Parathyroid adenoma (tissue), 2 donors: ENCODE measurements at regions not wholly inside any gene's neighbourhood (a gene's known extent, or its start where the extent isn't known, plus 50 kb on each side); places are given as distances from the start of the nearest gene placed in this dataset.

Experiments
- H2AFZ ChIP-seq: fragments of 300-600 bp; sonication (generic); one replicate; pipeline ENCODE4 v1.7.0; 2017; ENCODE audit warnings: antibody characterized with exemption, mild to moderate bottlenecking
- H3K27ac ChIP-seq: fragments of 300-600 bp; sonication (generic); one replicate; pipeline ENCODE4 v1.7.0; 2017
- H3K27me3 ChIP-seq: fragments of 300-600 bp; sonication (generic); one replicate; pipeline ENCODE4 v1.7.0; 2017; ENCODE audit warnings: low read length; ENCODE audit not compliant: control insufficient read depth, insufficient read depth
- H3K36me3 ChIP-seq: fragments of 300-600 bp; sonication (generic); one replicate; pipeline ENCODE4 v1.7.0; 2017; ENCODE audit warnings: low read length; ENCODE audit not compliant: control insufficient read depth, insufficient read depth
- H3K4me1 ChIP-seq: fragments of 300-600 bp; sonication (generic); one replicate; pipeline ENCODE4 v1.7.0; 2017; ENCODE audit warnings: control low read depth
- H3K4me2 ChIP-seq: fragments of 300-600 bp; sonication (generic); one replicate; pipeline ENCODE4 v1.7.0; 2017; ENCODE audit warnings: low read length
- H3K4me3 ChIP-seq: fragments of 300-600 bp; sonication (generic); one replicate; pipeline ENCODE4 v1.7.0; 2017; ENCODE audit warnings: low read depth, low read length
- H3K79me2 ChIP-seq: fragments of 300-600 bp; sonication (generic); one replicate; pipeline ENCODE4 v1.7.0; 2017; ENCODE audit warnings: control low read depth
- H3K9ac ChIP-seq: fragments of 300-600 bp; sonication (generic); one replicate; pipeline ENCODE4 v1.7.0; 2017; ENCODE audit warnings: mild to moderate bottlenecking
- H3K9me3 ChIP-seq: fragments of 300-600 bp; sonication (generic); one replicate; pipeline ENCODE4 v1.7.0; 2017; ENCODE audit warnings: low read length; ENCODE audit not compliant: control insufficient read depth
- CTCF ChIP-seq: fragments of 300-600 bp; sonication (generic); IDR thresholded peaks from one replicate; pipeline ENCODE4 v1.7.0; 2017; ENCODE audit warnings: antibody characterized with exemption, mild to moderate bottlenecking
- donor health status: primary hyperparathyroidism.

GRCh38 chr2:172351586-172351985 lies 75.8 kb upstream of the ITGA6 start:
- Histone ChIP-seq H3K4me3 (no peak overlapping the region), H3K79me2 (no peaks in the 10 kb centered on the region), H3K9me3 (no peaks in the 10 kb centered on the region), H3K9ac (no peak overlapping the region), H3K36me3 (no peaks in the 10 kb centered on the region), H3K4me2 (no peak overlapping the region), H2AFZ (no peak overlapping the region), H3K27ac (no peak overlapping the region), H3K27me3 (no peaks in the 10 kb centered on the region), H3K4me1 (no peaks in the 10 kb centered on the region)
- TF ChIP-seq CTCF = no peak

- no peaks in the 10 kb centered on the region for H3K9me3 ChIP-seq
- H3K9ac ChIP-seq = no peak overlapping the region
- H3K4me2 ChIP-seq = no peak overlapping the region
- no peak overlapping the region for H3K4me3 ChIP-seq
- H3K36me3 ChIP-seq = no peaks in the 10 kb centered on the region
- no peaks in the 10 kb centered on the region for H3K79me2 ChIP-seq
- no peaks in the 10 kb centered on the region for H3K27me3 ChIP-seq
- TF ChIP-seq CTCF = no peak
- H3K4me1 ChIP-seq = no peaks in the 10 kb centered on the region
- no peak overlapping the region for H2AFZ ChIP-seq
- no peak overlapping the region for H3K27ac ChIP-seq
Measured at GRCh38 chr2:172354347-172354746, 73.0 kb upstream of the ITGA6 start.

- no peak for TF ChIP-seq CTCF
Measured at GRCh38 chr2:172357442-172357841, 69.9 kb upstream of the ITGA6 start.

GRCh38 chr2:172358691-172359556 lies 68.5 kb upstream of the ITGA6 start:
- Histone ChIP-seq H3K4me3 (no peak overlapping the region), H3K79me2 (no peaks in the 10 kb centered on the region), H3K9ac (no peak overlapping the region), H3K27me3 (no peaks in the 10 kb centered on the region), H3K36me3 (no peaks in the 10 kb centered on the region), H3K27ac (no peak overlapping the region), H3K4me2 (no peak overlapping the region), H2AFZ (no peak overlapping the region), H3K9me3 (no peaks in the 10 kb centered on the region), H3K4me1 (no peaks in the 10 kb centered on the region)
- no peak for TF ChIP-seq CTCF

More at GRCh38 chr2:172357442-172357841, 69.9 kb upstream of the ITGA6 start:
- H3K9me3 ChIP-seq = no peaks in the 10 kb centered on the region
- H3K4me3 ChIP-seq = no peak overlapping the region
- no peak overlapping the region for H3K9ac ChIP-seq
- no peaks in the 10 kb centered on the region for H3K36me3 ChIP-seq
- H3K27me3 ChIP-seq = no peaks in the 10 kb centered on the region
- no peak overlapping the region for H3K27ac ChIP-seq
- H3K4me1 ChIP-seq = no peaks in the 10 kb centered on the region
- no peak overlapping the region for H2AFZ ChIP-seq
- H3K79me2 ChIP-seq = no peaks in the 10 kb centered on the region
- H3K4me2 ChIP-seq = no peak overlapping the region

GRCh38 chr2:172361360-172361759 lies 66.0 kb upstream of the ITGA6 start:
- no peak overlapping the region for H2AFZ ChIP-seq
- no peak overlapping the region for H3K4me2 ChIP-seq
- no peaks in the 10 kb centered on the region for H3K27me3 ChIP-seq
- no peaks in the 10 kb centered on the region for H3K36me3 ChIP-seq
- TF ChIP-seq CTCF = no peak
- H3K4me1 ChIP-seq = no peaks in the 10 kb centered on the region
- H3K79me2 ChIP-seq = no peaks in the 10 kb centered on the region
- H3K9me3 ChIP-seq = no peaks in the 10 kb centered on the region
- H3K4me3 ChIP-seq = no peak overlapping the region
- H3K9ac ChIP-seq = no peak overlapping the region
- no peak overlapping the region for H3K27ac ChIP-seq
